Testis (tissue), 2 donors: ENCODE measurements at regions not wholly inside any gene's neighbourhood (a gene's known extent, or its start where the extent isn't known, plus 50 kb on each side); places are given as distances from the start of the nearest gene placed in this dataset.

Experiments
- CTCF ChIP-seq, 3 experiments: fragments of 450-650 bp in 2 of 3; fragments of 200-600 bp in 1 of 3; sonication (generic) in 1 of 3; IDR thresholded peaks; one replicate each; pipeline ENCODE4 v1.5.1; 2016 to 2019; ENCODE audit warnings: antibody characterized with exemption in 3 of 3, mild to moderate bottlenecking in 2 of 3, moderate library complexity in 1 of 3
- POLR2A ChIP-seq: fragments of 450-650 bp; IDR thresholded peaks from one replicate; pipeline ENCODE4 v1.6.1; 2017; ENCODE audit warnings: antibody characterized with exemption, mild to moderate bottlenecking, moderate library complexity

- TF ChIP-seq CTCF (IDR thresholded peaks at IDR 0.05) (no peak), POLR2A (no peak)
Measured at GRCh38 chr3:65178703-65179102, 490.9 kb upstream of the ADAMTS9 start.
